ENCODE measurements at regions not wholly inside any gene's neighbourhood (a gene's known extent, or its start where the extent isn't known, plus 50 kb on each side); places are given as distances from the start of the nearest gene placed in this dataset.
A peak's percentile ranks its signal among the peaks of the same experiment; 100 is the strongest.

DNA sequence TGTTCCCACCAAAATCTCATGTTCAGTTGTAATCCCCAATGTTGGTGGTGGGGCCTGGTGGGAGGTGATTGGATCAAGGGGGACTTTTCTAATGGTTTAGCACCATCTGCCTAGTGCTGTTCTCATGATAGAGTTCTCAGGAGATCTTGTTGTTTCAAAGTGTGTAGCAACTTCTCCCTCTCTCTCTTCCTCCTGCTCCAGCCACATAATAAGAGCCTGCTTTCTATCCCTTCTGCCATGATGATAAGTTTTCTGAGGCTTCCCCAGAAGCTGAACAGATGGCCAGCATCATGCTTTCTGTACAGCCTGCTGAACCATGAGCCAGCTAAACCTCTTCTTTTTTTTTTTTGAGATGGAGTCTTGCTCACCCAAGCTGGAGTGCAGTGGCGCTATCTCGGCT lies 910.6 kb downstream of the KCNMA1 start:
- H3K4me3 ChIP-seq (ENCODE audit: control insufficient read depth, low read depth, low read length) = no peak overlapping the region
- DNase-seq (ENCODE audit: low read depth) = no peak
- TF ChIP-seq, protein P1, sequence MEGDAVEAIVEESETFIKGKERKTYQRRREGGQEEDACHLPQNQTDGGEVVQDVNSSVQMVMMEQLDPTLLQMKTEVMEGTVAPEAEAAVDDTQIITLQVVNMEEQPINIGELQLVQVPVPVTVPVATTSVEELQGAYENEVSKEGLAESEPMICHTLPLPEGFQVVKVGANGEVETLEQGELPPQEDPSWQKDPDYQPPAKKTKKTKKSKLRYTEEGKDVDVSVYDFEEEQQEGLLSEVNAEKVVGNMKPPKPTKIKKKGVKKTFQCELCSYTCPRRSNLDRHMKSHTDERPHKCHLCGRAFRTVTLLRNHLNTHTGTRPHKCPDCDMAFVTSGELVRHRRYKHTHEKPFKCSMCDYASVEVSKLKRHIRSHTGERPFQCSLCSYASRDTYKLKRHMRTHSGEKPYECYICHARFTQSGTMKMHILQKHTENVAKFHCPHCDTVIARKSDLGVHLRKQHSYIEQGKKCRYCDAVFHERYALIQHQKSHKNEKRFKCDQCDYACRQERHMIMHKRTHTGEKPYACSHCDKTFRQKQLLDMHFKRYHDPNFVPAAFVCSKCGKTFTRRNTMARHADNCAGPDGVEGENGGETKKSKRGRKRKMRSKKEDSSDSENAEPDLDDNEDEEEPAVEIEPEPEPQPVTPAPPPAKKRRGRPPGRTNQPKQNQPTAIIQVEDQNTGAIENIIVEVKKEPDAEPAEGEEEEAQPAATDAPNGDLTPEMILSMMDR (IDR thresholded peaks at IDR 0.05; ENCODE audit: control insufficient read depth, insufficient read depth, low read depth, low read length, missing control alignments) = no peak

DNA sequence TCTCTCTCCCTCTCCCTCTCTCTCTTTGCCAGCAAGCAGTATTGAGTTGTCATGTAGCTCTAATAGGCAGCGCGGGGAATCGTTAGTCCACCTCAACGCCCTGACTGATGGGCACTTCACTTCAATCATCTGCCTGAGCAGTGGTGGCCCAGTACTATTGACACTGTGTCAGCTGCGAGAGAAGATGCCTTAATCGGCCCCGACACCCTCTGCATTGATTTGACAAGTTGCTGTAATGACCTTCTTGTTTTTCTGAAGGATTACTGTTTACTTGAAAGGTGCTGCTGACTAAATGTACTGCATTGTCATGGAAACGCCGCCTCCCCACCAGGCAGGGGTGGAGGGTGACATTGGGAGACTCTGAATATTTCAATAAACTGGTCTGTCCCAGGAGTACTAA lies 913.8 kb downstream of the KCNMA1 start:
- TF ChIP-seq, protein P1 (IDR thresholded peaks at IDR 0.05; ENCODE audit: control insufficient read depth, insufficient read depth, low read depth, low read length, missing control alignments) = no peak
- no peak for DNase-seq (ENCODE audit: low read depth)
- H3K4me3 ChIP-seq (ENCODE audit: control insufficient read depth, low read depth, low read length) = no peak overlapping the region

DNA sequence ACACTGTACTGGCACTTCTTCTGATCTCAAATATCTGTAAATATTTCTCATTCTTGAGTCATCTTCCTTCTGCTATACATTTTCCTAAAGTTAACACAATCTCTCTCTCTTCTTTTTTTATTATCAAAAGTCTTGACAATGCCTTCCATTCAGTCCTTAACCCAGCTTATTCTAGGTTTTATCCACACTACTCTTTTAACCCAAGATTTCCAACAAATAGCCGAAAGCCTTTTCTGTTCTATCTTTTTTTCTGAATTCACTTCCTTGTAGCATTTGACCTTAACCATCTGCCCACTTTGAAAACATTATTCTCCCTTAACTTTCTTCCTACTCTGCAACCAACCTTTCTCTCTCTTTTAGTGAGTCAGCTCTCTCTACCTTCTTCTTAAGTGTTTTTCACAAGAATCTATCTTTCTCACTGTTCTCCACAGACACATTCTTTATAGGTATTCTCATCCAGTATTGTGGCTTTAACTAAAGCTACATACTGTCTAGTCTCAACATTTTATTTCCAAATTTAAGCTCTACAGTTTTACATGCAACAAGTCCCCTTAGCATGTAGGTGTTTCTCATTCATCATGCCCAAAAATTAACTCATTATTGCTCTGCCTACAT lies 915.6 kb downstream of the KCNMA1 start:
- TF ChIP-seq, protein P1 (IDR thresholded peaks at IDR 0.05; ENCODE audit: control insufficient read depth, insufficient read depth, low read depth, low read length, missing control alignments) = no peak
- H3K4me3 ChIP-seq (ENCODE audit: control insufficient read depth, low read depth, low read length) = no peak overlapping the region
- no peak for DNase-seq (ENCODE audit: low read depth)

DNA sequence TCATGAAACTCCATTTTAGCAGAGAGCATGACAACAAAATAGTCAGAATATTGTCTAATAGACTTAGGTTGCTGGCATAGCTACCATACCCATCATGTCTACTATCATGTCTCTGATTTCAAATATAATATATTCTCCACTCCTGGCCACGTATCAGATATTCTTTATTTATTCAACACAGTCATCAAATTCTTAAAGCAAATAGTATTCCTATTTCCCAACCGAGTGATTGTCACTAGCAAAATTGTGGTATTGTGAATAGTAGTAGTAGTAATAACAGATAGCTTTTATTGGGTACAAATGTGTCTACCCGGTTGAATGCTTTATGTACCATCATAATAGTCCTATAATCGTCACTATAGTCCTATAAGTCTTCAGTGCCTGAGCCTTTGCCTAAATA lies 918.6 kb downstream of the KCNMA1 start:
- H3K4me3 ChIP-seq (ENCODE audit: control insufficient read depth, low read depth, low read length) = no peak overlapping the region
- no peak for DNase-seq (ENCODE audit: low read depth)
- TF ChIP-seq, protein P1 (IDR thresholded peaks at IDR 0.05; ENCODE audit: control insufficient read depth, insufficient read depth, low read depth, low read length, missing control alignments) = no peak

DNA sequence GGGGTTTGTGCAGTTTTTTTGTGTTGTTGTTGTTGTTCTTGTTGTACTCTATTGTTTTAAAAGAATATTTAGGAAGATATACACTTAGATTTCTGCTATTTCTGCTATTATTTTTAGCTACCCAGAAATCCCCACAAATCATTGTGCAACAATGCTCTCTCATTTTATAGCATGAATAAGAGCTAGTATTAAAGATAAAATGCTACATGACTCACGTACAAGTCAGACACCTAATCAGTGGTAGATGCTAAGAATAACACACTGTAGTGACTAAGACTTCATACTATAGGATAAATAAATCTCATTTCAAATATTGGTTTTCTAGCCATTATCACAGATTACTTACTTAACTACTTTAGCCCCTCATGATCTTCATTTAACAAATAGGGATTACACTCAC lies 920.5 kb downstream of the KCNMA1 start:
- DNase-seq (ENCODE audit: low read depth) = peak; percentile 59
- H3K4me3 ChIP-seq (ENCODE audit: control insufficient read depth, low read depth, low read length) = no peak overlapping the region
- TF ChIP-seq, protein P1 (IDR thresholded peaks at IDR 0.05; ENCODE audit: control insufficient read depth, insufficient read depth, low read depth, low read length, missing control alignments) = no peak

DNA sequence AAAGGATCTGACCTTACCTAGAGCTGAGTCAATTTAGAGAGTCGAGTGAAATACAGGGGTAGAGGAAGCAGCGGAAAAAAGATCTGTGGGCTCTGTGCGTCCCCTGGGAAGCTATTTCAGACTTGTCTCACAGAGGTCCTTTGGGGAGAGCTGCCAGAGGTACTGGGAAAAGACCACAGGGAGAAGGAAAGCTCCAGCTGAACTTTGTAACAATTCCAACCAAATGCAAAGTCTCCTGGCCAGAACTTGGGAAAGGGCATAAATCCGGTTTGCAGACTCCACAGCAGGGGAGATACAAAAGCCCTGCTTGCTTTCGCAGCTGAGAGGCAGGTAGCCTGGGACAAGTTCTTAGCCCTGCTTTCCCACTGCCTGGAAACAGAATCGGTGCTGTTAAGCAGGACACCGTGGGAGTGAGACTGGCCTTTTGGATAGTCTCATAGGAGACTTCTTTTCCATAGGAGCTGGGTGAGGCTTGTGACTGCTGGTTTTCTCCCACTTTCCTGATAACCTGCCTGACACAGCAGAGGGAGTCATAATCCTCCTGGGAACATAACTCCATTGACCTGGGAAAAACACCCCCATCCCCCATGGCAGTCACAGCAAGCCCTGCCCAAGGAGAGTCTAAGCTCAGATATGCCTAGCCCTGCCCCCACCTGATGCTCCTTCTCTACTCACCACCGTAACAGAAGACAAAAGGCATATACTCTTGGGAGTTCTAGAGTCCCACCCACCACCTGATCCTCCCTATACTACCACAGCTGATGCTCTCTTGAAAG lies 926.2 kb downstream of the KCNMA1 start:
- DNase-seq (ENCODE audit: low read depth) = no peak
- TF ChIP-seq, protein P1 (IDR thresholded peaks at IDR 0.05; ENCODE audit: control insufficient read depth, insufficient read depth, low read depth, low read length, missing control alignments) = no peak

More for the DNA sequence above, 926.2 kb downstream of the KCNMA1 start:
- H3K4me3 ChIP-seq (ENCODE audit: control insufficient read depth, low read depth, low read length) = no peak overlapping the region
